CD4-positive, alpha-beta T cell treated with Interleukin-15 for 4 hours (primary cell): ENCODE measurements at regions not wholly inside any gene's neighbourhood (a gene's known extent, or its start where the extent isn't known, plus 50 kb on each side); places are given as distances from the start of the nearest gene placed in this dataset.
"Not testable (repeated sequence)": the region's sequence is repeated elsewhere in the genome, so short reads cannot be mapped to it uniquely, and the experiment has no call there.

Source experiments
- DNase-seq: peaks from one replicate; pipeline ENCODE4 v3.0.0-alpha.2; 2020; ENCODE audit warnings: low spot score

- DNase-seq = not testable (repeated sequence)
These were observed 59.2 kb downstream of the CXorf49B start for GRCh38 chrX:71822314-71822713.

- DNase-seq = no peak
These were observed 60.4 kb downstream of the CXorf49B start for GRCh38 chrX:71823391-71824057.

- no peak for DNase-seq
These were observed 64.9 kb downstream of the CXorf49B start for GRCh38 chrX:71828086-71828485.

DNA sequence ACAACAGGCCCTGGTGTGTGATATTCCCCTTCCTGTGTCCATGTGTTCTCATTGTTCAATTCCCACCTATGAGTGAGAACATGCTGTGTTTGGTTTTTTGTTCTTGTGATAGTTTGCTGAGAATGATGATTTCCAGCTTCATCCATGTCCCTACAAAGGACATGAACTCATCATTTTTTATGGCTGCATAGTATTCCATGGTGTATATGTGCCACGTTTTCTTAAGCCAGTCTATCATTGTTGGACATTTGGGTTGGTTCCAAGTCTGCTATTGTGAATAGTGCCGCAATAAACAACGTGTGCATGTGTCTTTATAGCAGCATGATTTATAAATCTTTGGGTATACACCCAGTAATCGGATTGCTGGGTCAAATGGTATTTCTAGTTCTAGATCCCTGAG is 72.6 kb upstream of the NHSL2 start:
- not testable (repeated sequence) for DNase-seq

GRCh38 chrX:71846429-71846828 is 64.2 kb upstream of the NHSL2 start:
- no peak for DNase-seq

GRCh38 chrX:71852182-71852581 is 58.5 kb upstream of the NHSL2 start:
- no peak for DNase-seq

DNA sequence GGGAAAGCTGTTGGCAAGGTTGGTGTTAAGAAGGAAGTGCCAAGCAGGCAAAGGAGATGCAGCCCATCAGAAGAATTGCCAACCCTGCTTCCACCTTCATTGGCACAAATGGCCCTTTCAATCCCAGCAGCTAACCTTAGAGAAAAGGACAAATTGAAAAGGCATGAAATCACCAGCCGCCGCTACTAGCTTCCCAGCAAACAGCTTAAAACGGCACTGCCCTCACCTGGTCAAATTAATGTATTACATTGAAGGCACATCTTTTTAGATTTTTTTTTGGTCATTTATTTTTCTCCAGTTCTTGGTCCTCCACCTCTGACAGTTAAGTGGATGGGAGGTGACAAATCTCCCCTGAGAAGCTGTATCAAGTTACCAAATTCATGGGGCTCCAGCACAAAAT is 51.0 kb upstream of the NHSL2 start:
- peak; percentile 25 for DNase-seq
